ENCODE measurements at regions not wholly inside any gene's neighbourhood (a gene's known extent, or its start where the extent isn't known, plus 50 kb on each side); places are given as distances from the start of the nearest gene placed in this dataset.

- H3K27me3 ChIP-seq (ENCODE audit: insufficient read depth, low read length) = no peaks in the 10 kb centered on the region
- no peaks in the 10 kb centered on the region for H3K9me3 ChIP-seq (ENCODE audit: low read depth, low read length)
- no peak overlapping the region for H2AFZ ChIP-seq (ENCODE audit: low read length)
- no peaks in the 10 kb centered on the region for H3K36me3 ChIP-seq (ENCODE audit: insufficient read depth, low read length)
- TF ChIP-seq CTCF (IDR thresholded peaks at IDR 0.05; ENCODE audit: extremely low read depth, low read depth, low read length) = no peak
- H3K79me2 ChIP-seq (ENCODE audit: insufficient read depth, low read length) = no peaks in the 10 kb centered on the region
- H3K4me3 ChIP-seq (ENCODE audit: insufficient read depth, low read length) = no peak overlapping the region
- no peak overlapping the region for H3K27ac ChIP-seq (ENCODE audit: low read depth, low read length)
- no peaks in the 10 kb centered on the region for H4K20me1 ChIP-seq (ENCODE audit: insufficient read depth, low read length)
- DNase-seq (ENCODE audit: insufficient read length, low spot score, missing footprints) = no peak
- peaks cover 14% of the 10 kb centered on the region for H3K4me1 ChIP-seq (ENCODE audit: insufficient read depth, low read length)
- H3K4me2 ChIP-seq (ENCODE audit: insufficient read depth, low read length) = no peak overlapping the region
Measured at GRCh38 chr13:111001636-111002035, 86.8 kb upstream of the ANKRD10 start.

GRCh38 chr13:110993788-110994187, 78.9 kb upstream of the ANKRD10 start:
- Histone ChIP-seq H3K36me3 (ENCODE audit: insufficient read depth, low read length) (no peaks in the 10 kb centered on the region), H3K4me2 (ENCODE audit: insufficient read depth, low read length) (no peak overlapping the region), H3K4me3 (ENCODE audit: insufficient read depth, low read length) (no peak overlapping the region), H3K4me1 (ENCODE audit: insufficient read depth, low read length) (no peaks in the 10 kb centered on the region), H2AFZ (ENCODE audit: low read length) (no peak overlapping the region), H4K20me1 (ENCODE audit: insufficient read depth, low read length) (no peaks in the 10 kb centered on the region), H3K79me2 (ENCODE audit: insufficient read depth, low read length) (no peaks in the 10 kb centered on the region), H3K9me3 (ENCODE audit: low read depth, low read length) (no peaks in the 10 kb centered on the region), H3K27me3 (ENCODE audit: insufficient read depth, low read length) (no peaks in the 10 kb centered on the region), H3K27ac (ENCODE audit: low read depth, low read length) (no peak overlapping the region)
- TF ChIP-seq CTCF (IDR thresholded peaks at IDR 0.05; ENCODE audit: extremely low read depth, low read depth, low read length) = no peak
- no peak for DNase-seq (ENCODE audit: insufficient read length, low spot score, missing footprints)

- Histone ChIP-seq H3K36me3 (ENCODE audit: insufficient read depth, low read length) (no peaks in the 10 kb centered on the region), H4K20me1 (ENCODE audit: insufficient read depth, low read length) (no peaks in the 10 kb centered on the region), H3K4me1 (ENCODE audit: insufficient read depth, low read length) (no peaks in the 10 kb centered on the region), H3K79me2 (ENCODE audit: insufficient read depth, low read length) (no peaks in the 10 kb centered on the region), H2AFZ (ENCODE audit: low read length) (no peak overlapping the region), H3K27me3 (ENCODE audit: insufficient read depth, low read length) (no peaks in the 10 kb centered on the region), H3K4me3 (ENCODE audit: insufficient read depth, low read length) (no peak overlapping the region), H3K4me2 (ENCODE audit: insufficient read depth, low read length) (no peak overlapping the region), H3K27ac (ENCODE audit: low read depth, low read length) (no peak overlapping the region), H3K9me3 (ENCODE audit: low read depth, low read length) (no peaks in the 10 kb centered on the region)
- DNase-seq (ENCODE audit: insufficient read length, low spot score, missing footprints) = no peak
- no peak for TF ChIP-seq CTCF (IDR thresholded peaks at IDR 0.05; ENCODE audit: extremely low read depth, low read depth, low read length)
Measured at GRCh38 chr13:110991991-110992508, 77.2 kb upstream of the ANKRD10 start.

- no peaks in the 10 kb centered on the region for H3K9me3 ChIP-seq (ENCODE audit: low read depth, low read length)
- no peak overlapping the region for H3K27ac ChIP-seq (ENCODE audit: low read depth, low read length)
- H4K20me1 ChIP-seq (ENCODE audit: insufficient read depth, low read length) = no peaks in the 10 kb centered on the region
- no peak for TF ChIP-seq CTCF (IDR thresholded peaks at IDR 0.05; ENCODE audit: extremely low read depth, low read depth, low read length)
- no peak for DNase-seq (ENCODE audit: insufficient read length, low spot score, missing footprints)
- H2AFZ ChIP-seq (ENCODE audit: low read length) = no peak overlapping the region
- H3K4me1 ChIP-seq (ENCODE audit: insufficient read depth, low read length) = no peaks in the 10 kb centered on the region
- H3K36me3 ChIP-seq (ENCODE audit: insufficient read depth, low read length) = no peaks in the 10 kb centered on the region
- H3K27me3 ChIP-seq (ENCODE audit: insufficient read depth, low read length) = peaks cover 4% of the 10 kb centered on the region
- H3K4me2 ChIP-seq (ENCODE audit: insufficient read depth, low read length) = no peak overlapping the region
- H3K4me3 ChIP-seq (ENCODE audit: insufficient read depth, low read length) = no peak overlapping the region
- H3K79me2 ChIP-seq (ENCODE audit: insufficient read depth, low read length) = no peaks in the 10 kb centered on the region
Measured at GRCh38 chr13:110989331-110989730, 74.5 kb upstream of the ANKRD10 start.

Measured in osteoblast (primary cell).